K562 (cell line): ENCODE measurements at regions not wholly inside any gene's neighbourhood (a gene's known extent, or its start where the extent isn't known, plus 50 kb on each side); places are given as distances from the start of the nearest gene placed in this dataset.

Experiments used
- ATAC-seq: fragments of 200-7000 bp; cut with Tn5 transposase; 3 replicates; pipeline ENCODE4 v1.9.1; 2020; ENCODE audit warnings: moderate library complexity
- BruUV-seq: library from RNA; stranded (reverse); fragments of 400-500 nt; replicated peaks from 2 replicates; lab custom pipeline; 2021; lab: Mats Ljungman, UMichigan
- CTCF ChIA-PET: fragments of 300-600 bp; formaldehyde crosslinking; extraction: SDS; loops from one replicate; lab custom pipeline; 2021; ENCODE audit warnings: low intra/inter-chr PET ratio; lab: Yijun Ruan, JAX
- POLR2A ChIA-PET: fragments of 300-600, 350-650 bp; sonication (Branson Sonifier 250); formaldehyde crosslinking; extraction: SDS; loops from one replicate; lab custom pipeline; 2021; ENCODE audit warnings: antibody characterized with exemption, inconsistent platforms; lab: Yijun Ruan, JAX
- DNase-seq, 4 experiments: peaks; one replicate each; pipeline versions ENCODE4 v3.0.0 to v3.0.0-alpha.2; 2011 to 2018; ENCODE audit warnings: low spot score in 3 of 4, mixed read lengths in 3 of 4; ENCODE audit errors: extremely low read depth in 1 of 4
- FAIRE-seq: peaks from 2 replicates; lab custom pipeline; 2011; peaks lifted over from hg19 to GRCh38; lab: Jason Lieb, UNC
- H2AFZ ChIP-seq: 2 replicates; pipeline ENCODE4 v1.6.0; 2011; ENCODE audit warnings: low read depth, low read length, control low read depth, inconsistent platforms
- H3K27ac ChIP-seq: fragments of 200-600 bp; 3 replicates; pipeline ENCODE4 v1.8.0; 2011; ENCODE audit warnings: low read depth, mild to moderate bottlenecking, control low read depth, inconsistent platforms, low read length, moderate library complexity, mixed read lengths; ENCODE audit errors: extremely low read depth
- H3K27me3 ChIP-seq, 2 experiments: fragments of 300-600 bp in 1 of 2; 2 replicates in 1 of 2; 3 replicates in 1 of 2; pipeline versions ENCODE4 v1.6.0 to v1.8.0; 2011; ENCODE audit warnings: inconsistent platforms in 2 of 2, low read length in 2 of 2, mild to moderate bottlenecking in 1 of 2, mixed read lengths in 1 of 2, moderate library complexity in 1 of 2; ENCODE audit not compliant: control insufficient read depth in 2 of 2, insufficient read depth in 2 of 2
- H3K36me3 ChIP-seq: fragments of 300-600 bp; 3 replicates; pipeline ENCODE4 v1.8.0; 2011; ENCODE audit warnings: mild to moderate bottlenecking, low read length, inconsistent platforms; ENCODE audit not compliant: control insufficient read depth, insufficient read depth
- H3K4me1 ChIP-seq, 2 experiments: fragments of 200-600 bp in 1 of 2; replicated peaks in 1 of 2; 2 replicates in 1 of 2; 3 replicates in 1 of 2; pipeline versions ENCODE4 v1.5.1 to v1.8.0; 2011; ENCODE audit warnings: inconsistent platforms in 2 of 2, low read length in 2 of 2, mild to moderate bottlenecking in 1 of 2, mixed read lengths in 1 of 2, moderate library complexity in 1 of 2; ENCODE audit not compliant: control insufficient read depth in 2 of 2, insufficient read depth in 2 of 2
- H3K4me2 ChIP-seq: 2 replicates; pipeline ENCODE4 v1.6.1; 2011; ENCODE audit warnings: low read length, control low read depth, inconsistent platforms, mixed read lengths; ENCODE audit not compliant: insufficient read depth
- H3K4me3 ChIP-seq: fragments of 200-600 bp; sonication (generic), shearing (Covaris generic); 2 replicates; pipeline ENCODE4 v1.5.1; 2016; ENCODE audit warnings: control low read depth, inconsistent platforms
- H3K79me2 ChIP-seq: fragments of 200-600 bp; 3 replicates; pipeline ENCODE4 v1.8.0; 2011; ENCODE audit warnings: low read length, inconsistent platforms; ENCODE audit not compliant: control insufficient read depth, insufficient read depth
- H3K9ac ChIP-seq, 2 experiments: 2 replicates each; pipeline versions ENCODE4 v1.6.0 to v1.6.1; 2011; ENCODE audit warnings: low read depth in 2 of 2, low read length in 2 of 2, control low read depth in 1 of 2, inconsistent platforms in 1 of 2, mild to moderate bottlenecking in 1 of 2, mixed read lengths in 1 of 2; ENCODE audit not compliant: insufficient read depth in 1 of 2
- H3K9me1 ChIP-seq: one replicate; pipeline ENCODE4 v1.6.0; 2011; ENCODE audit warnings: inconsistent platforms, mild to moderate bottlenecking, low read length, moderate library complexity; ENCODE audit not compliant: control insufficient read depth, insufficient read depth
- H3K9me3 ChIP-seq: replicated peaks from 2 replicates; pipeline ENCODE4 v1.5.1; 2011; ENCODE audit warnings: low read depth, low read length, inconsistent platforms; ENCODE audit not compliant: control insufficient read depth, insufficient read depth
- H4K20me1 ChIP-seq: replicated peaks from 2 replicates; pipeline ENCODE4 v1.6.1; 2011; ENCODE audit warnings: low read length, inconsistent platforms, mixed read lengths; ENCODE audit not compliant: control insufficient read depth, insufficient read depth
- RREB1 ChIP-seq: fragments of 250-450 bp; sonication (Bioruptor Pico); IDR thresholded peaks from 2 replicates; pipeline ENCODE4 v1.4.0; 2020
- U2AF1 ChIP-seq: fragments of 200-400 bp; formaldehyde crosslinking; optimal IDR thresholded peaks from 2 replicates; pipeline ENCODE3; 2017; ENCODE audit warnings: mild to moderate bottlenecking, low read depth, low read length, moderate library complexity
- ZNF444 ChIP-seq: fragments of 250-450 bp; sonication (Bioruptor Pico); IDR thresholded peaks from 2 replicates; pipeline ENCODE4 v1.4.0; 2020; ENCODE audit warnings: mild to moderate bottlenecking, moderate library complexity
- WGBS: fragments of 100-300 bp; shearing (Covaris generic); methylation state at CpG from one replicate; pipeline ENCODE4 v1.1.6; 2016; ENCODE audit warnings: low coverage, mixed read lengths; ENCODE audit not compliant: insufficient coverage; ENCODE audit errors: missing lambda C conversion rate; 5-methylcytosine and 5-hydroxymethylcytosine counted together
- in situ Hi-C: fragments of 300-500 bp; cut with MboI; formaldehyde crosslinking; loops from 4 replicates; pipeline ENCODE4 v1.15.0; 2018; ENCODE audit warnings: inconsistent platforms, mixed read lengths
- intact Hi-C: fragments of 100-400 bp; cut with micrococcal nuclease; formaldehyde crosslinking; loops from 2 replicates; pipeline ENCODE4 v1.14.2; 2022

GRCh38 chr3:182696916-182697315 is 96.4 kb upstream of the ATP11B start (continued):
- no peak for TF ChIP-seq RREB1 (CRISPR knock-in tag)

- no peaks in the 10 kb centered on the region for H3K79me2 ChIP-seq
- H3K9me1 ChIP-seq: no peaks in the 10 kb centered on the region
- no peak overlapping the region for H3K27ac ChIP-seq
- intact Hi-C loops: no loop called here
- no peaks in the 10 kb centered on the region for H3K36me3 ChIP-seq
- BruUV-seq: no TSS peak
- ATAC-seq (peak; percentile 67), DNase-seq (peak in 1 of 4 experiments; percentile 19), FAIRE-seq (no peak)
- H3K9ac ChIP-seq: no peak overlapping the region
- in situ Hi-C loops: loop anchor here (25.0 kb wide), 1 partner anchor 1885 kb away; no protein-coding TSS in a partner anchor
- no peak overlapping the region for H2AFZ ChIP-seq
- no peaks in the 10 kb centered on the region; the same call in 1 of the 2 replicates for H3K9me3 ChIP-seq
- peaks cover 0 to 4% of the 10 kb centered on the region in 2 experiments; a peak in 1 of 5 replicates for H3K27me3 ChIP-seq
- POLR2A ChIA-PET: no interaction called here
- 25% methylated on average over 12 of the region's 12 CpGs for WGBS
- H3K4me2 ChIP-seq: no peak overlapping the region
- H3K4me3 ChIP-seq: no peak overlapping the region
- no peaks in the 10 kb centered on the region; a peak in 1 of 5 replicates for H3K4me1 ChIP-seq
- CTCF ChIA-PET: no interaction called here
- no peaks in the 10 kb centered on the region for H4K20me1 ChIP-seq
- TF ChIP-seq U2AF1 (no peak), ZNF444 (CRISPR knock-in tag) (no peak)
These were observed 95.9 kb upstream of the ATP11B start for GRCh38 chr3:182697345-182697919.
